NOMO-1 (cell line): ENCODE measurements at regions not wholly inside any gene's neighbourhood (a gene's known extent, or its start where the extent isn't known, plus 50 kb on each side); places are given as distances from the start of the nearest gene placed in this dataset.
"Not testable (repeated sequence)": the region's sequence is repeated elsewhere in the genome, so short reads cannot be mapped to it uniquely, and the experiment has no call there.

Source experiments
- DNase-seq, 2 experiments: peaks; one replicate each; lab custom pipeline; 2025; ENCODE audit not compliant: unreplicated experiment in 2 of 2; lab: John Stamatoyannopoulos, UW

- DNase-seq: no peak
These were observed 500.9 kb upstream of the PTBP2 start for GRCh38 chr1:96220651-96221050.

- no peak for DNase-seq
These were observed 498.9 kb upstream of the PTBP2 start for GRCh38 chr1:96222701-96223100.

- DNase-seq: not testable (repeated sequence)
These were observed 497.4 kb upstream of the PTBP2 start for GRCh38 chr1:96224229-96224628.

- DNase-seq: no peak
These were observed 488.2 kb upstream of the PTBP2 start for GRCh38 chr1:96233422-96233821.

- DNase-seq: no peak
These were observed 487.3 kb upstream of the PTBP2 start for GRCh38 chr1:96234299-96234698.

- DNase-seq: peak in 1 of 2 experiments; percentile 60
These were observed 485.3 kb upstream of the PTBP2 start for GRCh38 chr1:96236156-96236739.

GRCh38 chr1:96238426-96238825 is 483.2 kb upstream of the PTBP2 start:
- DNase-seq: no peak

GRCh38 chr1:96240438-96240837 is 481.1 kb upstream of the PTBP2 start:
- peak in 1 of 2 experiments; percentile 4 for DNase-seq

- no peak for DNase-seq
These were observed 468.1 kb upstream of the PTBP2 start for GRCh38 chr1:96253246-96254035.

GRCh38 chr1:96256130-96256790 is 465.3 kb upstream of the PTBP2 start:
- DNase-seq: peak in 1 of 2 experiments; percentile 3

GRCh38 chr1:96259399-96259798 is 462.2 kb upstream of the PTBP2 start:
- no peak for DNase-seq

- DNase-seq: no peak
These were observed 440.1 kb upstream of the PTBP2 start for GRCh38 chr1:96281491-96281890.

- DNase-seq: no peak
These were observed 431.6 kb upstream of the PTBP2 start for GRCh38 chr1:96290033-96290432.

- no peak for DNase-seq
These were observed 430.8 kb upstream of the PTBP2 start for GRCh38 chr1:96290801-96291200.

- DNase-seq: no peak
These were observed 430.1 kb upstream of the PTBP2 start for GRCh38 chr1:96291468-96291867.

GRCh38 chr1:96292141-96292540 is 429.4 kb upstream of the PTBP2 start:
- DNase-seq: no peak

GRCh38 chr1:96296991-96297390 is 424.6 kb upstream of the PTBP2 start:
- peak in 1 of 2 experiments; percentile 60 for DNase-seq

- no peak for DNase-seq
These were observed 414.6 kb upstream of the PTBP2 start for GRCh38 chr1:96306809-96307560.

- peak; percentile 17 to 66 for DNase-seq
These were observed 413.3 kb upstream of the PTBP2 start for GRCh38 chr1:96308314-96308713.

- DNase-seq: peak; percentile 60 to 88
These were observed 411.8 kb upstream of the PTBP2 start for GRCh38 chr1:96309783-96310182.

GRCh38 chr1:96313216-96313615 is 408.4 kb upstream of the PTBP2 start:
- no peak for DNase-seq
